Activated T-cell treated with anti-CD3 and anti-CD28 coated beads, Interleukin-2, amount 50 U/mL, for 48 hours (primary cell): ENCODE measurements at regions not wholly inside any gene's neighbourhood (a gene's known extent, or its start where the extent isn't known, plus 50 kb on each side); places are given as distances from the start of the nearest gene placed in this dataset.

Source experiments
- DNase-seq, 2 experiments: peaks; one replicate each; pipeline ENCODE4 v3.0.0-alpha.2; 2020

- DNase-seq = no peak
Observed at GRCh38 chr2:47234456-47234855, 58.1 kb upstream of the CALM2 start.

- no peak for DNase-seq
Observed at GRCh38 chr2:47232738-47233415, 56.6 kb upstream of the CALM2 start.

- DNase-seq = no peak
Observed at GRCh38 chr2:47230418-47230817, 54.1 kb upstream of the CALM2 start.

GRCh38 chr2:47227532-47228279, 51.4 kb upstream of the CALM2 start:
- no peak for DNase-seq

GRCh38 chr2:47226923-47227220, 50.6 kb upstream of the CALM2 start:
- no peak for DNase-seq

- DNase-seq = no peak
Observed at GRCh38 chr2:47226132-47226922, 50.0 kb upstream of the CALM2 start.
